Upper lobe of left lung (tissue), 6 donors: ENCODE measurements at regions not wholly inside any gene's neighbourhood (a gene's known extent, or its start where the extent isn't known, plus 50 kb on each side); places are given as distances from the start of the nearest gene placed in this dataset.

Source experiments
- ATAC-seq, 2 donors: fragments of 200-7000 bp; cut with Tn5 transposase; one replicate each; pipeline ENCODE4 v1.9.1; 2022; ENCODE audit warnings: mild to moderate bottlenecking in 2 of 2, moderate library complexity in 2 of 2; ENCODE audit not compliant: low FRiP score in 2 of 2
- DNase-seq, 2 donors: peaks; one replicate each; pipeline ENCODE4 v3.0.0-alpha.2; 2019 to 2020
- H3K27ac ChIP-seq, 4 donors: fragments of 200-600 bp; sonication (generic); one replicate each; pipeline ENCODE4 v1.5.1; 2016 to 2019
- H3K27me3 ChIP-seq, 4 donors: fragments of 200-600 bp; sonication (generic); one replicate each; pipeline ENCODE4 v1.5.1; 2017 to 2019
- H3K36me3 ChIP-seq, 4 donors: fragments of 200-600 bp; sonication (generic); one replicate each; pipeline ENCODE4 v1.5.1; 2016 to 2019
- H3K4me1 ChIP-seq, 4 donors: fragments of 200-600 bp; sonication (generic); one replicate each; pipeline ENCODE4 v1.5.1; 2018 to 2019
- H3K4me3 ChIP-seq, 4 donors: fragments of 200-600 bp; sonication (generic); one replicate each; pipeline ENCODE4 v1.5.1; 2017 to 2019; ENCODE audit warnings: mild to moderate bottlenecking in 2 of 4, moderate library complexity in 1 of 4
- H3K9me3 ChIP-seq, 4 donors: fragments of 200-600 bp; sonication (generic); one replicate each; pipeline ENCODE4 v1.5.1; 2018 to 2019
- CTCF ChIP-seq, 6 experiments: fragments of 450-650 bp in 4 of 6; fragments of 200-600 bp in 2 of 6; sonication (generic) in 2 of 6; IDR thresholded peaks; one replicate each; pipeline ENCODE4 v1.5.1; 2016 to 2019; ENCODE audit warnings: antibody characterized with exemption in 6 of 6
- EP300 ChIP-seq, 4 donors: sonication (generic); formaldehyde crosslinking; IDR thresholded peaks; one replicate each; pipeline ENCODE4 v1.5.1; 2017; ENCODE audit warnings: antibody characterized with exemption in 4 of 4, control low read depth in 2 of 4
- POLR2A ChIP-seq, 4 donors: fragments of 450-650 bp; IDR thresholded peaks; one replicate each; pipeline ENCODE4 v1.5.1; 2016 to 2017; ENCODE audit warnings: antibody characterized with exemption in 4 of 4, mild to moderate bottlenecking in 2 of 4
- POLR2AphosphoS5 ChIP-seq, 2 donors: sonication (generic); formaldehyde crosslinking; IDR thresholded peaks; one replicate each; pipeline ENCODE4 v1.5.1; 2017; ENCODE audit warnings: antibody characterized with exemption in 2 of 2
- WGBS, 2 donors: methylation state at CpG; one replicate each; pipeline ENCODE4 v1.1.5; 2017 to 2018; 5-methylcytosine and 5-hydroxymethylcytosine counted together
- donor health status: DM: no; HTN: no; CAD: no; lungs with moderate emphysema.
- donor health status: DM: no; HTN: yes; CAD: no; lungs with severe emphysema.

GRCh38 chr2:146143971-146144370, 1624.1 kb upstream of the ZEB2 start:
- Histone ChIP-seq H3K27me3 (no peaks in the 10 kb centered on the region), H3K4me1 (no peaks in the 10 kb centered on the region), H3K4me3 (no peak overlapping the region), H3K36me3 (no peaks in the 10 kb centered on the region), H3K9me3 (no peaks in the 10 kb centered on the region), H3K27ac (no peak overlapping the region)
- ATAC-seq (no peak), DNase-seq (no peak)
- TF ChIP-seq EP300 (IDR thresholded peaks at IDR 0.05) (no peak), POLR2A (IDR thresholded peaks at IDR 0.05) (no peak), CTCF (IDR thresholded peaks at IDR 0.05) (no peak), POLR2AphosphoS5 (IDR thresholded peaks at IDR 0.05) (no peak)
- 94 to 100% methylated on average over 1 of the region's 1 CpG for WGBS, 2 donors

GRCh38 chr2:146138820-146139219, 1618.9 kb upstream of the ZEB2 start:
- no peak overlapping the region for H3K27ac ChIP-seq
- no peaks in the 10 kb centered on the region for H3K4me1 ChIP-seq
- no peak for ATAC-seq
- H3K4me3 ChIP-seq: no peak overlapping the region
- no peaks in the 10 kb centered on the region for H3K36me3 ChIP-seq
- H3K9me3 ChIP-seq: no peaks in the 10 kb centered on the region
- TF ChIP-seq CTCF (IDR thresholded peaks at IDR 0.05) (no peak), POLR2AphosphoS5 (IDR thresholded peaks at IDR 0.05) (no peak), POLR2A (IDR thresholded peaks at IDR 0.05) (no peak), EP300 (IDR thresholded peaks at IDR 0.05) (no peak)
- no peaks in the 10 kb centered on the region for H3K27me3 ChIP-seq
- no peak for DNase-seq
- whole genome bisulfite sequencing, 2 donors: 80 to 83% methylated on average over 3 of the region's 3 CpGs

GRCh38 chr2:146135245-146135644, 1615.3 kb upstream of the ZEB2 start:
- no peaks in the 10 kb centered on the region for H3K9me3 ChIP-seq
- no peak overlapping the region for H3K27ac ChIP-seq
- DNase-seq (no peak), ATAC-seq (no peak)
- H3K27me3 ChIP-seq: no peaks in the 10 kb centered on the region
- no peak overlapping the region for H3K4me3 ChIP-seq
- no peak for TF ChIP-seq POLR2A (IDR thresholded peaks at IDR 0.05)
- TF ChIP-seq CTCF (IDR thresholded peaks at IDR 0.05): no peak
- no peak for TF ChIP-seq POLR2AphosphoS5 (IDR thresholded peaks at IDR 0.05)
- no peak for TF ChIP-seq EP300 (IDR thresholded peaks at IDR 0.05)
- H3K36me3 ChIP-seq: no peaks in the 10 kb centered on the region
- 92 to 97% methylated on average over 1 of the region's 1 CpG for WGBS, 2 donors
- H3K4me1 ChIP-seq: no peaks in the 10 kb centered on the region

- Histone ChIP-seq H3K4me1 (no peaks in the 10 kb centered on the region), H3K27ac (no peak overlapping the region), H3K36me3 (no peaks in the 10 kb centered on the region), H3K27me3 (no peaks in the 10 kb centered on the region), H3K9me3 (no peaks in the 10 kb centered on the region), H3K4me3 (no peak overlapping the region)
- no peak for TF ChIP-seq POLR2AphosphoS5 (IDR thresholded peaks at IDR 0.05)
- TF ChIP-seq CTCF (IDR thresholded peaks at IDR 0.05): no peak
- 81 to 93% methylated on average over 1 of the region's 1 CpG for WGBS, 2 donors
- ATAC-seq (no peak), DNase-seq (no peak)
Observed at GRCh38 chr2:146131785-146132184, 1611.9 kb upstream of the ZEB2 start.

- WGBS, 2 donors: 24 to 42% methylated on average over 2 of the region's 2 CpGs
- Histone ChIP-seq H3K27ac (no peak overlapping the region), H3K4me1 (no peaks in the 10 kb centered on the region), H3K36me3 (no peaks in the 10 kb centered on the region), H3K27me3 (no peaks in the 10 kb centered on the region), H3K9me3 (no peaks in the 10 kb centered on the region), H3K4me3 (no peak overlapping the region)
- DNase-seq (no peak), ATAC-seq (peak in 1 of 2 donors; percentile 15)
- TF ChIP-seq POLR2AphosphoS5 (IDR thresholded peaks at IDR 0.05): no peak
- TF ChIP-seq CTCF (IDR thresholded peaks at IDR 0.05): no peak
- no peak for TF ChIP-seq EP300 (IDR thresholded peaks at IDR 0.05)
- no peak for TF ChIP-seq POLR2A (IDR thresholded peaks at IDR 0.05)
Observed at GRCh38 chr2:146131048-146131447, 1611.1 kb upstream of the ZEB2 start.
